HEK293 (cell line): ENCODE measurements at regions not wholly inside any gene's neighbourhood (a gene's known extent, or its start where the extent isn't known, plus 50 kb on each side); places are given as distances from the start of the nearest gene placed in this dataset.
A peak's percentile ranks its signal among the peaks of the same experiment; 100 is the strongest.

Source experiments
- CTCF ChIA-PET: fragments of 350-600 bp; formaldehyde crosslinking; extraction: SDS; loops from one replicate; lab custom pipeline; 2021; ENCODE audit warnings: antibody characterized with exemption; lab: Yijun Ruan, JAX
- POLR2A ChIA-PET: fragments of 300-600 bp; formaldehyde crosslinking; extraction: SDS; loops from one replicate; lab custom pipeline; 2020; ENCODE audit warnings: antibody characterized with exemption, inconsistent platforms; lab: Yijun Ruan, JAX
- H3K27ac ChIP-seq: fragments of 200-500 bp; sonication (Bioruptor generic); 2 replicates; pipeline ENCODE4 v1.5.1; 2014; ENCODE audit warnings: low read depth, low read length, control low read depth, inconsistent platforms; ENCODE audit errors: extremely low read depth
- H3K36me3 ChIP-seq, 2 experiments: fragments of 200-500 bp in 1 of 2; sonication (Bioruptor generic) in 1 of 2; 1 replicate in 1 of 2; 2 replicates in 1 of 2; pipeline ENCODE4 v1.5.1; 2014 to 2017; ENCODE audit warnings: inconsistent platforms in 2 of 2, low read length in 2 of 2; ENCODE audit not compliant: control insufficient read depth in 2 of 2, insufficient read depth in 1 of 2
- H3K4me1 ChIP-seq: fragments of 200-500 bp; sonication (Bioruptor generic); 2 replicates; pipeline ENCODE4 v1.5.1; 2014; ENCODE audit warnings: mild to moderate bottlenecking, low read length, inconsistent platforms; ENCODE audit not compliant: control insufficient read depth, insufficient read depth
- H3K4me3 ChIP-seq: 2 replicates; pipeline ENCODE4 v1.5.1; 2011; ENCODE audit warnings: low read depth, mild to moderate bottlenecking, control low read depth, low read length, moderate library complexity
- H3K9me3 ChIP-seq: fragments of 200-500 bp; sonication (Bioruptor generic); 2 replicates; pipeline ENCODE4 v1.5.1; 2014; ENCODE audit warnings: low read depth, low read length, inconsistent platforms; ENCODE audit not compliant: control insufficient read depth, insufficient read depth
- AEBP2 ChIP-seq: fragments of 450-650 bp; formaldehyde crosslinking; IDR thresholded peaks from 2 replicates; pipeline ENCODE4 v1.5.1; 2016; ENCODE audit warnings: missing biosample characterization, missing genetic modification characterization, borderline replicate concordance
- HOXD13 ChIP-seq: sonication (generic); formaldehyde crosslinking; IDR thresholded peaks from 2 replicates; pipeline ENCODE4 v1.8.0; 2022; ENCODE audit warnings: missing genetic modification reagents, borderline replicate concordance
- PATZ1 ChIP-seq: fragments of 450-650 bp; formaldehyde crosslinking; IDR thresholded peaks from 2 replicates; pipeline ENCODE4 v1.5.1; 2016; ENCODE audit warnings: missing biosample characterization, missing genetic modification characterization
- TRIM28 ChIP-seq: IDR thresholded peaks from 2 replicates; pipeline ENCODE4 v1.6.1; 2011; ENCODE audit warnings: low read length, control low read depth, borderline replicate concordance
- ZFHX2 ChIP-seq: fragments of 450-650 bp; formaldehyde crosslinking; conservative IDR thresholded peaks from 2 replicates; pipeline ENCODE4 v1.5.1; 2016; ENCODE audit warnings: missing biosample characterization, missing genetic modification characterization
- ZFP69B ChIP-seq: fragments of 450-650 bp; formaldehyde crosslinking; IDR thresholded peaks from 2 replicates; pipeline ENCODE4 v1.5.1; 2016; ENCODE audit warnings: missing biosample characterization, missing genetic modification characterization
- ZIC2 ChIP-seq: fragments of 450-650 bp; formaldehyde crosslinking; IDR thresholded peaks from 2 replicates; pipeline ENCODE4 v1.5.1; 2016; ENCODE audit warnings: missing biosample characterization, missing genetic modification characterization
- ZNF169 ChIP-seq: fragments of 450-650 bp; formaldehyde crosslinking; IDR thresholded peaks from 2 replicates; pipeline ENCODE4 v1.5.1; 2016; ENCODE audit warnings: missing biosample characterization, missing genetic modification characterization
- ZNF18 ChIP-seq: fragments of 450-650 bp; formaldehyde crosslinking; IDR thresholded peaks from 2 replicates; pipeline ENCODE4 v1.5.1; 2016; ENCODE audit warnings: missing biosample characterization, missing genetic modification characterization
- ZNF335 ChIP-seq: fragments of 450-650 bp; formaldehyde crosslinking; conservative IDR thresholded peaks from 2 replicates; pipeline ENCODE4 v1.5.1; 2016; ENCODE audit warnings: missing biosample characterization, missing genetic modification characterization
- ZNF366 ChIP-seq: fragments of 450-650 bp; formaldehyde crosslinking; conservative IDR thresholded peaks from 2 replicates; pipeline ENCODE4 v1.5.1; 2016; ENCODE audit warnings: missing biosample characterization, missing genetic modification characterization
- ZNF623 ChIP-seq: fragments of 450-650 bp; formaldehyde crosslinking; IDR thresholded peaks from 2 replicates; pipeline ENCODE4 v1.5.1; 2016; ENCODE audit warnings: missing biosample characterization, missing genetic modification characterization
- ZNF626 ChIP-seq: fragments of 450-650 bp; sonication (Bioruptor Pico); formaldehyde crosslinking; IDR thresholded peaks from 2 replicates; pipeline ENCODE4 v1.5.1; 2018; ENCODE audit warnings: missing biosample characterization, missing genetic modification characterization, inconsistent platforms
- ZNF777 ChIP-seq: fragments of 450-650 bp; formaldehyde crosslinking; IDR thresholded peaks from 2 replicates; pipeline ENCODE4 v1.5.1; 2017; ENCODE audit warnings: missing biosample characterization, missing genetic modification characterization, borderline replicate concordance
- ZSCAN16 ChIP-seq: fragments of 450-650 bp; formaldehyde crosslinking; IDR thresholded peaks from 2 replicates; pipeline ENCODE4 v1.5.1; 2016; ENCODE audit warnings: missing biosample characterization, missing genetic modification characterization

- Histone ChIP-seq H3K36me3 (no peaks in the 10 kb centered on the region), H3K4me3 (no peak overlapping the region), H3K4me1 (no peaks in the 10 kb centered on the region), H3K9me3 (no peaks in the 10 kb centered on the region), H3K27ac (no peak overlapping the region)
- ChIA-PET POLR2A (no interaction called here), CTCF (no interaction called here)
- no peak for TF ChIP-seq ZSCAN16 (tag by site-specific recombination)
- no peak for TF ChIP-seq ZNF18 (tag by site-specific recombination)
- no peak for TF ChIP-seq TRIM28
- 0 out of 2 replicates have a peak, but pooled peaks have one; percentile 8 for TF ChIP-seq ZIC2
Measured at GRCh38 chr20:48310305-48310704, 517.5 kb downstream of the PREX1 start.

- Histone ChIP-seq H3K4me1 (no peaks in the 10 kb centered on the region), H3K4me3 (no peak overlapping the region), H3K36me3 (no peaks in the 10 kb centered on the region), H3K9me3 (no peaks in the 10 kb centered on the region), H3K27ac (no peak overlapping the region)
- POLR2A ChIA-PET = no interaction called here
- TF ChIP-seq ZFP69B (no peak), ZFHX2 (no peak), HOXD13 (CRISPR knock-in tag) (no peak), ZNF623 (peak; percentile 85), ZNF366 (no peak)
- CTCF ChIA-PET = no interaction called here
Measured at GRCh38 chr20:48309293-48309692, 518.5 kb downstream of the PREX1 start.

- POLR2A ChIA-PET = no interaction called here
Measured at GRCh38 chr20:48308882-48309281, 518.9 kb downstream of the PREX1 start.

More at GRCh38 chr20:48308882-48309281, 518.9 kb downstream of the PREX1 start:
- Histone ChIP-seq H3K4me3 (no peak overlapping the region), H3K4me1 (no peaks in the 10 kb centered on the region), H3K36me3 (no peaks in the 10 kb centered on the region), H3K9me3 (no peaks in the 10 kb centered on the region), H3K27ac (no peak overlapping the region)
- TF ChIP-seq ZNF626 (no peak), ZNF169 (tag by site-specific recombination) (no peak), AEBP2 (tag by site-specific recombination) (no peak), ZNF777 (tag by site-specific recombination) (no peak), PATZ1 (tag by site-specific recombination) (no peak), ZNF335 (tag by site-specific recombination) (no peak)
- CTCF ChIA-PET = interaction anchor here (0.5 to 0.9 kb wide), 2 partner anchors 13 to 312 kb away, joined by 3 read pairs; no protein-coding TSS in a partner anchor
